GM18858 (cell line): ENCODE measurements at regions not wholly inside any gene's neighbourhood (a gene's known extent, or its start where the extent isn't known, plus 50 kb on each side); places are given as distances from the start of the nearest gene placed in this dataset.

ENCODE experiments used
- ATAC-seq: cut with Tn5 transposase; IDR thresholded peaks from one replicate; pipeline ENCODE4 v1.9.1; 2021; ENCODE audit not compliant: unreplicated experiment

GRCh38 chr3:197353001-197353866, 54.8 kb upstream of the DLG1 start:
- ATAC-seq = no peak

GRCh38 chr3:197352382-197352781, 54.0 kb upstream of the DLG1 start:
- ATAC-seq = no peak

GRCh38 chr3:197350446-197350845, 52.0 kb upstream of the DLG1 start:
- no peak for ATAC-seq

GRCh38 chr3:197349368-197349767, 51.0 kb upstream of the DLG1 start:
- no peak for ATAC-seq
